Uterus (tissue), 3 donors: ENCODE measurements at regions not wholly inside any gene's neighbourhood (a gene's known extent, or its start where the extent isn't known, plus 50 kb on each side); places are given as distances from the start of the nearest gene placed in this dataset.

Experiments used
- DNase-seq, 2 donors: peaks; one replicate each; pipeline ENCODE4 v3.0.0-alpha.2; 2019 to 2020
- H3K27ac ChIP-seq, 2 donors: fragments of 200-600 bp; sonication (generic); 1 replicate in 1 of 2; 2 replicates in 1 of 2; pipeline ENCODE4 v1.5.1; 2016 to 2018
- H3K27me3 ChIP-seq, 2 donors: fragments of 200-600 bp; sonication (generic); one replicate each; pipeline ENCODE4 v1.5.1; 2018 to 2019; ENCODE audit warnings: control low read depth in 1 of 2
- H3K36me3 ChIP-seq, 2 donors: fragments of 200-600 bp; sonication (generic); one replicate each; pipeline ENCODE4 v1.5.1; 2019; ENCODE audit warnings: control low read depth in 1 of 2
- H3K4me1 ChIP-seq, 2 donors: fragments of 200-600 bp; sonication (generic); one replicate each; pipeline ENCODE4 v1.5.1; 2018 to 2019; ENCODE audit warnings: control low read depth in 1 of 2
- H3K4me3 ChIP-seq, 2 donors: fragments of 200-600 bp; sonication (generic); 1 replicate in 1 of 2; 2 replicates in 1 of 2; pipeline ENCODE4 v1.5.1; 2018 to 2019; ENCODE audit warnings: mild to moderate bottlenecking in 1 of 2
- H3K9me3 ChIP-seq, 2 donors: fragments of 200-600 bp; sonication (generic); one replicate each; pipeline ENCODE4 v1.5.1; 2019; ENCODE audit warnings: control low read depth in 1 of 2
- CTCF ChIP-seq, 4 experiments: fragments of 200-600 bp in 2 of 4; fragments of 450-650 bp in 2 of 4; sonication (generic) in 2 of 4; IDR thresholded peaks; one replicate each; pipeline ENCODE4 v1.5.1; 2016 to 2019; ENCODE audit warnings: antibody characterized with exemption in 4 of 4, mild to moderate bottlenecking in 2 of 4, moderate library complexity in 1 of 4
- POLR2A ChIP-seq, 2 donors: fragments of 450-650 bp; IDR thresholded peaks; one replicate each; pipeline ENCODE4 v1.6.1; 2016; ENCODE audit warnings: antibody characterized with exemption in 2 of 2, mild to moderate bottlenecking in 1 of 2, moderate library complexity in 1 of 2
- intact Hi-C: fragments of 100-400 bp; cut with DNase I; formaldehyde crosslinking; loops from one replicate; pipeline ENCODE4 v1.15.1; 2023; ENCODE audit warnings: low total_unique reads
- donor health status: DM: yes; HTN: yes; CAD: no.

DNA sequence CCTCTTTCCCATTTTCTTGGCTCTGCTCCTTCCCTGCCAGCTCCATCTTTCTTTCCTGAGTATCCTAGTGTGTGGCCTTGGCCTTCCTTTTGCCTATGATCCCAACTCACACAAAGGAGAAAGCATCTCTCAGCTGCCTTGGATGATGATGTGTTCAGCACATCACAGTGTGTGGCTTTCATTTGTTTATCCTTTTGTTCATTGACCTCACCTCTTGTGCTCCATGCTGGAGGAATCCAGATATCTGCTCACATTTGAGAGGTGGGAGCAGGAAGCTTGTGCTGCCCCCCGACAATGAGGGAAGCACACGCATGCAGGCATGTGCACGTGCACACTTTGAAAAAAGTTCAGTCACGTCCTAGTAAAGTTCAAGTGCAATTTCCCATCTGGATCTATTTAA is 131.0 kb downstream of the SMIM20 start:
- H3K27me3 ChIP-seq: no peaks in the 10 kb centered on the region
- no peak for DNase-seq
- peaks cover 2 to 13% of the 10 kb centered on the region in 2 donors for H3K4me1 ChIP-seq
- no peak overlapping the region for H3K27ac ChIP-seq
- H3K4me3 ChIP-seq: no peak overlapping the region
- intact Hi-C loops: no loop called here
- no peak for TF ChIP-seq POLR2A (IDR thresholded peaks at IDR 0.05)
- TF ChIP-seq CTCF (IDR thresholded peaks at IDR 0.05): no peak
- H3K9me3 ChIP-seq: no peaks in the 10 kb centered on the region
- no peaks in the 10 kb centered on the region for H3K36me3 ChIP-seq

DNA sequence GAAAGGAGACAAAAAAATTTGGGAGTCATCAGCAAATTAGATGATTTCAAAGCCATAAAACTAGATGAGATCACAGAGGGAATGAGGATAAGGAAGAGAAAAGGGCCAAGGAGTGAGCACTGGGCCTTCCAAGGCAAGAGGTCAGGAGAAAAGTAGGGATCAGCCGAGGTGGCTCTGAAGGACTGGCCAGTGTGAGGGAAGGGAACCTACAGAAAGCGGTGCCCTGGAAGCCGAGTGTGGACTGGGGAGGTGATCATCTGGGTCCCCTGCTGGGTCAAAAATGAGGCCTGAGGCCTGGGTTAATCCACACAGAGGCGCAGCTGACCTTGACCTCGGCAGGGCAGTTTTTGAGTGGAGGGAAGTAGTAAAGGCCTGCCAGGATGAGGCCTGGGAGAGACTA is 133.8 kb downstream of the SMIM20 start:
- DNase-seq: no peak
- no peak for TF ChIP-seq CTCF (IDR thresholded peaks at IDR 0.05)
- TF ChIP-seq POLR2A (IDR thresholded peaks at IDR 0.05): no peak
- no peak overlapping the region for H3K4me3 ChIP-seq
- peak overlapping the region; percentile 95 to 97 for H3K27ac ChIP-seq
- no peaks in the 10 kb centered on the region for H3K36me3 ChIP-seq
- no peaks in the 10 kb centered on the region for H3K9me3 ChIP-seq
- intact Hi-C loops: no loop called here
- peaks cover 17 to 19% of the 10 kb centered on the region in 2 donors for H3K4me1 ChIP-seq
- no peaks in the 10 kb centered on the region for H3K27me3 ChIP-seq

DNA sequence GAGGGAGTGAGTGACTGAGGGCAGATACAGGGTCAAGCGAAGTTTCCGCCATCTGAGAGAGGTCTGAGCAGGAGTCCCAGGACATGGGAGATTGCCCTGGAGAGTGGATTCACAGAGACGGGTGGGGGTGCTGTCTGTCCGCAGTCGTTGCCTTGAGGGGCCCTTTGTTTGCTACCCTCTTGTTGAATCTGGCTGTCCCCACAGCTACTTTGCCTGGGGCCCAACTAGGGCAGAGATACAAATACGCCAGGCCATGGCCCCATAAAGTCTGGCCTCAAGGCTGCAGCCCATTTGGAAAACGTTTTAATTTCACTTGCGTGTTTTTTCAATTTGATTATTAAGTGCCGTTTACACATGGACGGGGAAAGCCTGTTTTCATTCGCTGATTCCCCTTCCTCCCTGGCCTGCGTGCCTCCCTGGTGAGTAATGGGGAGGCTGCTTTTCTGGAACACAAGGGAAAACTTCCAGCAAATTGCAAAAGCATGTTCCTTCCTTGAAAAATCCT is 134.4 kb downstream of the SMIM20 start:
- intact Hi-C loops: no loop called here

GRCh38 chr4:26048950-26049349 is 134.9 kb downstream of the SMIM20 start:
- H3K4me3 ChIP-seq: peak overlapping the region in 1 of 2 donors; percentile 8
- intact Hi-C loops: no loop called here
- no peaks in the 10 kb centered on the region for H3K36me3 ChIP-seq
- H3K27ac ChIP-seq: peak overlapping the region; percentile 95 to 97
- DNase-seq: peak; percentile 42 to 70
- TF ChIP-seq POLR2A (IDR thresholded peaks at IDR 0.05) (no peak), CTCF (IDR thresholded peaks at IDR 0.05) (no peak)
- no peaks in the 10 kb centered on the region for H3K27me3 ChIP-seq
- H3K9me3 ChIP-seq: no peaks in the 10 kb centered on the region
- peaks cover 17 to 19% of the 10 kb centered on the region in 2 donors for H3K4me1 ChIP-seq

More for the DNA sequence above, 134.4 kb downstream of the SMIM20 start:
- DNase-seq: peak; percentile 79 to 89
- Histone ChIP-seq H3K27ac (peak overlapping the region; percentile 95 to 97), H3K36me3 (no peaks in the 10 kb centered on the region), H3K4me3 (no peak overlapping the region), H3K27me3 (no peaks in the 10 kb centered on the region), H3K4me1 (peaks cover 17 to 19% of the 10 kb centered on the region in 2 donors), H3K9me3 (no peaks in the 10 kb centered on the region)
- TF ChIP-seq POLR2A (IDR thresholded peaks at IDR 0.05): no peak
- peak in 1 of 4 experiments; percentile 11 for TF ChIP-seq CTCF (IDR thresholded peaks at IDR 0.05)

- intact Hi-C loops: no loop called here
- no peak overlapping the region for H3K4me3 ChIP-seq
- TF ChIP-seq CTCF (IDR thresholded peaks at IDR 0.05) (no peak), POLR2A (IDR thresholded peaks at IDR 0.05) (no peak)
- H3K36me3 ChIP-seq: no peaks in the 10 kb centered on the region
- peak overlapping the region; percentile 95 to 97 for H3K27ac ChIP-seq
- H3K27me3 ChIP-seq: no peaks in the 10 kb centered on the region
- no peaks in the 10 kb centered on the region for H3K9me3 ChIP-seq
- DNase-seq: no peak
- peaks cover 17 to 19% of the 10 kb centered on the region in 2 donors for H3K4me1 ChIP-seq
Observed at GRCh38 chr4:26049447-26049846, 135.4 kb downstream of the SMIM20 start.
